ENCODE measurements at regions not wholly inside any gene's neighbourhood (a gene's known extent, or its start where the extent isn't known, plus 50 kb on each side); places are given as distances from the start of the nearest gene placed in this dataset.

DNA sequence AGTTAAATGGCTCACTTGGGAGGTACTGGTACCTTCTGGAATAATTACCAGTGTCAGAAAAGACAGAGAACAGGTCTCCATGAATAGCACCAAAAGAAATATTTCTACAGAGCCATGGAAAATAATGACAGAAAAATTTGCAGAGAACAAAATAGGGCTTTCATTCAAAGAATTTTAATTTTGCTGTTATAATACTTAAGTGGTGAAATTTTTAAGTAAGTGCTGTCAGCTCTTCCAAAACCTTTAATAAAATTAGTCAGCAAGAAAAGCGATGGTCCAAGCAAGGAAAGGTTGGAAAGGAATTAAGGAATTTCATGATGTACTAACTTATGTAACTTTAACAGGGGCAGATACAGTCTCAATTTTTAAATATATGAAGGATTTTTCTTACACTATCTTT lies 359.2 kb downstream of the NR2F1-AS1 start:
- TF ChIP-seq CTCF (IDR thresholded peaks at IDR 0.05), result no peak
- no peak for TF ChIP-seq POLR2A (IDR thresholded peaks at IDR 0.05)

All from thyroid gland (tissue), 4 donors.